ENCODE measurements at regions not wholly inside any gene's neighbourhood (a gene's known extent, or its start where the extent isn't known, plus 50 kb on each side); places are given as distances from the start of the nearest gene placed in this dataset.

- TF ChIP-seq POLR2AphosphoS5 (IDR thresholded peaks at IDR 0.05; ENCODE audit: low read depth, low read length) (no peak), SIN3A (IDR thresholded peaks at IDR 0.05; ENCODE audit: borderline replicate concordance, insufficient read depth, low read depth, low read length) (no peak), CTCF (IDR thresholded peaks at IDR 0.05) (no peak)
Measured at GRCh38 chr10:126732308-126732707, 61.8 kb upstream of the C10orf90 start.

All from Panc1 (cell line).